ENCODE measurements at regions not wholly inside any gene's neighbourhood (a gene's known extent, or its start where the extent isn't known, plus 50 kb on each side); places are given as distances from the start of the nearest gene placed in this dataset.

- peaks cover 5% of the 10 kb centered on the region; the same call in 1 of the 2 replicates for H3K9me3 Mint-ChIP-seq
- H3K27me3 Mint-ChIP-seq (ENCODE audit: insufficient read depth) = peaks cover 17% of the 10 kb centered on the region
- no peak for DNase-seq
- TF ChIP-seq CTCF (IDR thresholded peaks at IDR 0.05) = no peak
- H3K27ac Mint-ChIP-seq = no peak overlapping the region; the same call in 1 of the 2 replicates
- H3K4me1 Mint-ChIP-seq (ENCODE audit: low read depth) = peaks cover 33% of the 10 kb centered on the region
- H3K36me3 Mint-ChIP-seq (ENCODE audit: low read depth) = no peaks in the 10 kb centered on the region
- peak overlapping the region; percentile 68; the same call in 1 of the 2 replicates for H3K4me3 Mint-ChIP-seq
Observed at GRCh38 chr10:2836921-2837662, 230.3 kb upstream of the PFKP start.

- H3K27ac Mint-ChIP-seq = no peak overlapping the region
- DNase-seq = no peak
- peaks cover 17% of the 10 kb centered on the region for H3K27me3 Mint-ChIP-seq (ENCODE audit: insufficient read depth)
- TF ChIP-seq CTCF (IDR thresholded peaks at IDR 0.05) = no peak
- H3K4me3 Mint-ChIP-seq = no peak overlapping the region
- H3K9me3 Mint-ChIP-seq = peaks cover 1% of the 10 kb centered on the region; the same call in 1 of the 2 replicates
- H3K36me3 Mint-ChIP-seq (ENCODE audit: low read depth) = no peaks in the 10 kb centered on the region
- peaks cover 33% of the 10 kb centered on the region for H3K4me1 Mint-ChIP-seq (ENCODE audit: low read depth)
Observed at GRCh38 chr10:2834214-2834613, 233.1 kb upstream of the PFKP start.

GRCh38 chr10:2831509-2831908 is 235.8 kb upstream of the PFKP start:
- Mint-ChIP-seq H3K27ac (no peak overlapping the region), H3K9me3 (no peaks in the 10 kb centered on the region), H3K36me3 (ENCODE audit: low read depth) (no peaks in the 10 kb centered on the region), H3K4me3 (no peak overlapping the region), H3K27me3 (ENCODE audit: insufficient read depth) (peaks cover 14% of the 10 kb centered on the region), H3K4me1 (ENCODE audit: low read depth) (peaks cover 13% of the 10 kb centered on the region)
- DNase-seq = no peak
- no peak for TF ChIP-seq CTCF (IDR thresholded peaks at IDR 0.05)

- H3K9me3 Mint-ChIP-seq = no peaks in the 10 kb centered on the region; the same call in 1 of the 2 replicates
- H3K27ac Mint-ChIP-seq = no peak overlapping the region
- H3K36me3 Mint-ChIP-seq (ENCODE audit: low read depth) = no peaks in the 10 kb centered on the region
- H3K27me3 Mint-ChIP-seq (ENCODE audit: insufficient read depth) = peaks cover 13% of the 10 kb centered on the region
- H3K4me3 Mint-ChIP-seq = no peak overlapping the region
- TF ChIP-seq CTCF (IDR thresholded peaks at IDR 0.05) = no peak
- H3K4me1 Mint-ChIP-seq (ENCODE audit: low read depth) = no peaks in the 10 kb centered on the region
- DNase-seq = no peak
Observed at GRCh38 chr10:2828741-2829140, 238.6 kb upstream of the PFKP start.

- Mint-ChIP-seq H3K36me3 (ENCODE audit: low read depth) (no peaks in the 10 kb centered on the region), H3K4me3 (no peak overlapping the region), H3K9me3 (no peaks in the 10 kb centered on the region; the same call in 1 of the 2 replicates), H3K27ac (no peak overlapping the region), H3K27me3 (ENCODE audit: insufficient read depth) (peaks cover 9% of the 10 kb centered on the region), H3K4me1 (ENCODE audit: low read depth) (no peaks in the 10 kb centered on the region)
- DNase-seq = no peak
- no peak for TF ChIP-seq CTCF (IDR thresholded peaks at IDR 0.05)
Observed at GRCh38 chr10:2826675-2827074, 240.7 kb upstream of the PFKP start.

Data from HFFc6 (cell line).